ENCODE measurements at regions not wholly inside any gene's neighbourhood (a gene's known extent, or its start where the extent isn't known, plus 50 kb on each side); places are given as distances from the start of the nearest gene placed in this dataset.

DNA sequence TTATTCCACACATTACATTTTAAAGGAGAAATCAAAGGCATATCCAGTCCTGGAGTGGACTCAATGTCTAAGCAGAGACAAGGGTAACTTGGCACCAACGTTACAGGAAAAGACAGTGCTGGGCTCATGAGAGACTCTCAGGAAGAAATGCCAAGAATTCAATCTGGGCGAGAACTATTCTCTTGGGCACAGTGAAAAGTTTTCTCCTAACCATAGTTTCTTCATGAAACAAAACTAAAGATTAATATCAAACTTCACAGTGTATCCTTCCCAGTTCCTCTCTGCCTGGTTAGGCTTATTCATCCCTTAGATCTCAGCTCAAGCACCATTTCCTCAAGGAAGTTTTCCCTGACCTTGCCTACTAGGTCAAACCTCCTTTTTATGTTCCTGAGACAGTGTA, 109.4 kb upstream of the TLL1 start:
- no peak for TF ChIP-seq EZH2 (IDR thresholded peaks at IDR 0.05; ENCODE audit: insufficient read depth, low read length)
- TF ChIP-seq, protein P1, sequence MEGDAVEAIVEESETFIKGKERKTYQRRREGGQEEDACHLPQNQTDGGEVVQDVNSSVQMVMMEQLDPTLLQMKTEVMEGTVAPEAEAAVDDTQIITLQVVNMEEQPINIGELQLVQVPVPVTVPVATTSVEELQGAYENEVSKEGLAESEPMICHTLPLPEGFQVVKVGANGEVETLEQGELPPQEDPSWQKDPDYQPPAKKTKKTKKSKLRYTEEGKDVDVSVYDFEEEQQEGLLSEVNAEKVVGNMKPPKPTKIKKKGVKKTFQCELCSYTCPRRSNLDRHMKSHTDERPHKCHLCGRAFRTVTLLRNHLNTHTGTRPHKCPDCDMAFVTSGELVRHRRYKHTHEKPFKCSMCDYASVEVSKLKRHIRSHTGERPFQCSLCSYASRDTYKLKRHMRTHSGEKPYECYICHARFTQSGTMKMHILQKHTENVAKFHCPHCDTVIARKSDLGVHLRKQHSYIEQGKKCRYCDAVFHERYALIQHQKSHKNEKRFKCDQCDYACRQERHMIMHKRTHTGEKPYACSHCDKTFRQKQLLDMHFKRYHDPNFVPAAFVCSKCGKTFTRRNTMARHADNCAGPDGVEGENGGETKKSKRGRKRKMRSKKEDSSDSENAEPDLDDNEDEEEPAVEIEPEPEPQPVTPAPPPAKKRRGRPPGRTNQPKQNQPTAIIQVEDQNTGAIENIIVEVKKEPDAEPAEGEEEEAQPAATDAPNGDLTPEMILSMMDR (IDR thresholded peaks at IDR 0.05; ENCODE audit: insufficient read depth, low read depth, low read length): no peak

Measured in astrocyte (in vitro differentiated cells and primary cell).